Neuronal stem cell (in vitro differentiated cells): ENCODE measurements at regions not wholly inside any gene's neighbourhood (a gene's known extent, or its start where the extent isn't known, plus 50 kb on each side); places are given as distances from the start of the nearest gene placed in this dataset. TPM values are rescaled to one million over a fixed set of nuclear protein-coding genes. Genes with fewer than 3 reads are reported as not detected.

ENCODE experiments used
- DNase-seq: peaks from one replicate; pipeline ENCODE4 v3.0.0-alpha.2; 2013; ENCODE audit warnings: low spot score
- H2AFZ ChIP-seq: one replicate; pipeline ENCODE4 v1.6.1; 2013; ENCODE audit warnings: mild to moderate bottlenecking, low read length, inconsistent platforms
- H2AK5ac ChIP-seq: 2 replicates; pipeline ENCODE4 v1.6.1; 2013; ENCODE audit warnings: low read depth, mild to moderate bottlenecking, inconsistent platforms, low read length, moderate library complexity, mixed read lengths
- H2BK120ac ChIP-seq: 2 replicates; pipeline ENCODE4 v1.6.1; 2013; ENCODE audit warnings: low read depth, mild to moderate bottlenecking, inconsistent platforms, low read length, moderate library complexity, mixed read lengths
- H2BK12ac ChIP-seq: one replicate; pipeline ENCODE4 v1.6.1; 2013; ENCODE audit warnings: low read length, inconsistent platforms
- H2BK15ac ChIP-seq: 2 replicates; pipeline ENCODE4 v1.6.1; 2013; ENCODE audit warnings: mild to moderate bottlenecking, low read length, inconsistent platforms, mixed read lengths
- H2BK5ac ChIP-seq: one replicate; pipeline ENCODE4 v1.6.1; 2013; ENCODE audit warnings: inconsistent platforms, mild to moderate bottlenecking, low read length, moderate library complexity
- H3K14ac ChIP-seq: one replicate; pipeline ENCODE4 v1.6.1; 2013; ENCODE audit warnings: low read length, inconsistent platforms
- H3K18ac ChIP-seq: 2 replicates; pipeline ENCODE4 v1.6.1; 2013; ENCODE audit warnings: low read length, inconsistent platforms
- H3K23ac ChIP-seq: 2 replicates; pipeline ENCODE4 v1.6.1; 2013; ENCODE audit warnings: low read depth, mild to moderate bottlenecking, mixed read lengths, low read length, inconsistent platforms; ENCODE audit not compliant: poor library complexity
- H3K27ac ChIP-seq: replicated peaks from 3 replicates; pipeline ENCODE4 v1.5.1; 2013; ENCODE audit warnings: low read length, inconsistent platforms
- H3K27me3 ChIP-seq, 3 experiments: 2 replicates each; pipeline ENCODE4 v1.6.1; 2013; ENCODE audit warnings: low read length in 3 of 3, mild to moderate bottlenecking in 2 of 3, inconsistent platforms in 1 of 3, low read depth in 1 of 3, mixed read lengths in 1 of 3, moderate library complexity in 1 of 3; ENCODE audit not compliant: control insufficient read depth in 3 of 3, insufficient read depth in 3 of 3
- H3K36me3 ChIP-seq, 2 donors: replicated peaks in 1 of 2; 2 replicates each; pipeline ENCODE4 v1.6.1; 2013; ENCODE audit warnings: low read length in 2 of 2; ENCODE audit not compliant: control insufficient read depth in 2 of 2, insufficient read depth in 2 of 2
- H3K4ac ChIP-seq: 2 replicates; pipeline ENCODE4 v1.6.1; 2013; ENCODE audit warnings: inconsistent platforms, mild to moderate bottlenecking, low read length, moderate library complexity
- H3K4me1 ChIP-seq, 2 donors: 1 replicate in 1 of 2; 2 replicates in 1 of 2; pipeline ENCODE4 v1.6.1; 2013; ENCODE audit warnings: low read length in 2 of 2, low read depth in 1 of 2; ENCODE audit not compliant: control insufficient read depth in 2 of 2, insufficient read depth in 1 of 2
- H3K4me2 ChIP-seq: one replicate; pipeline ENCODE4 v1.6.1; 2013; ENCODE audit warnings: mild to moderate bottlenecking, low read length, inconsistent platforms; ENCODE audit not compliant: insufficient read depth, poor library complexity, severe bottlenecking
- H3K4me3 ChIP-seq, 2 donors: 2 replicates each; pipeline ENCODE4 v1.5.1; 2013; ENCODE audit warnings: low read length in 2 of 2, mild to moderate bottlenecking in 2 of 2, inconsistent platforms in 1 of 2, moderate library complexity in 1 of 2
- H3K79me1 ChIP-seq: one replicate; pipeline ENCODE4 v1.6.1; 2013; ENCODE audit warnings: low read depth, mild to moderate bottlenecking, inconsistent platforms, low read length, moderate library complexity
- H3K9ac ChIP-seq: one replicate; pipeline ENCODE4 v1.6.1; 2013; ENCODE audit warnings: mild to moderate bottlenecking, low read depth, low read length, inconsistent platforms; ENCODE audit not compliant: poor library complexity
- H3K9me3 ChIP-seq, 2 donors: replicated peaks in 1 of 2; 2 replicates each; pipeline versions ENCODE3 to v1.6.1; 2013; ENCODE audit warnings: low read length in 2 of 2, mild to moderate bottlenecking in 2 of 2, inconsistent platforms in 1 of 2, low read depth in 1 of 2, mixed read lengths in 1 of 2, moderate library complexity in 1 of 2; ENCODE audit not compliant: control insufficient read depth in 2 of 2, insufficient read depth in 1 of 2
- H4K8ac ChIP-seq: one replicate; pipeline ENCODE4 v1.6.1; 2013; ENCODE audit warnings: low read depth, mild to moderate bottlenecking, inconsistent platforms, low read length, moderate library complexity
- H4K91ac ChIP-seq: one replicate; pipeline ENCODE4 v1.6.1; 2013; ENCODE audit warnings: low read length, low read depth, mild to moderate bottlenecking, inconsistent platforms; ENCODE audit not compliant: poor library complexity
- WGBS, 2 donors: extraction: QIAGEN DNeasy Blood & Tissue Kit; methylation state at CpG; one replicate each; pipeline ENCODE4 v1.1.7; 2013; ENCODE audit warnings: missing lambda C conversion rate in 2 of 2, mixed read lengths in 1 of 2; ENCODE audit not compliant: insufficient read length in 2 of 2, insufficient replicate concordance in 1 of 2; ENCODE audit errors: extremely low coverage in 2 of 2; 5-methylcytosine and 5-hydroxymethylcytosine counted together
- small RNA-seq: library from polyadenylated mRNA; stranded (forward); fragments of <200 nt; extraction: miRNeasy Mini kit (QIAGEN cat#:217004); gene quantifications from one replicate; pipeline ENCODE3, GENCODE V24; 2013; ENCODE audit not compliant: insufficient read depth

DNA sequence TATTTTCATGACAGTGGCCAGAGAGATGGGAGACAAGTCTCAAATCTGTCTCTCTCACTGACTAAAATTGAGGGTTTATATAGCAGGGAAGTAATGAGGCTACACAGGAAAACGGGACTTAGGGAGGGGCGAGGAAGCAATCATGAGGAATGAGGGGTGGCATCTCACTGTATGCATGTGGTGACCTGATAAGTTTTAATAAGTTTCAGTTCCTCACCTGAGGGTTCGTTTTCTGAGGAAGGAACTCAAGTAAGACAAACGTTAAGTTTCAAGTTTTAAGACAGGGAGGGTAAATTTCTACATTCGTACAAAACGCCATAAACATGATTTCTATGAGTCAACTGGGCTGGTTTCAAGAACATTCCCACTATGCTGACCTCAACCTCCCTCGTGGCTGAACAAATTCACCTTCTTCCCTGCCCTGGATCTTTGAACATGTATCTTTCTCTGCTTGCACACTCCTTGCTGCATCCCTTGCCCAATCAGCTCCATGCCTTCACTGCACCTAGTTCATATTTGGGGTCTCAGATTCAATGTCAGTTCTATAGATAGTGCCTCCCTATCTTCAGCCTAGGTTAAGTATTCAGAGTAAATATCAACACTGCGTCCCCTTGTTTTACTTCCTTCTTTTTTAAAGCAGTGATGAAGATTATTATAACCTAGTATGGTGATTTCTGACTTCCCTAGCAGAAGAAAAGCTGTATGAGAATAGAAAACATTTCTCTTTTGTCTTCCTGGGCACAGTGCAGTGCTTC is 53.3 kb upstream of the CNTNAP5 start:
- H2BK12ac ChIP-seq, result no peak overlapping the region
- no CpG with 5 or more reads among the region's 8 CpGs for WGBS, 2 donors

More for the DNA sequence above, 53.3 kb upstream of the CNTNAP5 start:
- DNase-seq, result no peak
- no peak overlapping the region for H3K4ac ChIP-seq
- H3K23ac ChIP-seq, result no peak overlapping the region
- no peak overlapping the region for H2AK5ac ChIP-seq
- no peaks in the 10 kb centered on the region for H3K27me3 ChIP-seq
- H3K14ac ChIP-seq, result no peak overlapping the region
- no peak overlapping the region for H2BK15ac ChIP-seq
- no peaks in the 10 kb centered on the region for H3K79me1 ChIP-seq
- no peak overlapping the region for H3K9ac ChIP-seq
- no peak overlapping the region for H3K18ac ChIP-seq
- H3K4me2 ChIP-seq, result no peak overlapping the region
- H2AFZ ChIP-seq, result no peak overlapping the region
- H3K4me3 ChIP-seq, result no peak overlapping the region
- no peak overlapping the region for H2BK5ac ChIP-seq
- H3K4me1 ChIP-seq, result no peaks in the 10 kb centered on the region
- H2BK120ac ChIP-seq, result no peak overlapping the region
- H3K27ac ChIP-seq, result no peak overlapping the region
- no peaks in the 10 kb centered on the region for H3K36me3 ChIP-seq
- H3K9me3 ChIP-seq, result no peaks in the 10 kb centered on the region
- H4K8ac ChIP-seq, result no peak overlapping the region
- H4K91ac ChIP-seq, result no peak overlapping the region

Small RNAs in the stretch of these regions (small RNA-seq; reads per million reads assigned to genes)
- gene AC064859.1, result not detected
